Mesendoderm (in vitro differentiated cells): ENCODE measurements at regions not wholly inside any gene's neighbourhood (a gene's known extent, or its start where the extent isn't known, plus 50 kb on each side); places are given as distances from the start of the nearest gene placed in this dataset.

ENCODE experiments used
- DNase-seq: peaks from one replicate; pipeline ENCODE4 v3.0.0; 2013
- H2AK5ac ChIP-seq: 2 replicates; pipeline ENCODE4 v1.6.1; 2013; ENCODE audit warnings: low read length, inconsistent platforms
- H2BK120ac ChIP-seq: 2 replicates; pipeline ENCODE4 v1.6.1; 2013; ENCODE audit warnings: low read depth, mild to moderate bottlenecking, low read length, moderate library complexity, mixed read lengths
- H2BK15ac ChIP-seq: replicated peaks from 2 replicates; pipeline ENCODE4 v1.6.1; 2013; ENCODE audit warnings: low read depth, mild to moderate bottlenecking, moderate library complexity
- H2BK5ac ChIP-seq: 2 replicates; pipeline ENCODE4 v1.6.1; 2013; ENCODE audit warnings: low read length, inconsistent platforms
- H3K18ac ChIP-seq: 2 replicates; pipeline ENCODE4 v1.6.1; 2013; ENCODE audit warnings: mild to moderate bottlenecking, low read length, mixed read lengths
- H3K23ac ChIP-seq: one replicate; pipeline ENCODE4 v1.6.1; 2013; ENCODE audit warnings: low read length
- H3K27ac ChIP-seq: 2 replicates; pipeline ENCODE4 v1.5.1; 2013; ENCODE audit warnings: low read depth, mild to moderate bottlenecking, inconsistent platforms, low read length, moderate library complexity
- H3K27me3 ChIP-seq: 2 replicates; pipeline ENCODE4 v1.6.1; 2013; ENCODE audit warnings: low read length, control low read depth, mild to moderate bottlenecking, inconsistent platforms; ENCODE audit not compliant: insufficient read depth, poor library complexity
- H3K36me3 ChIP-seq: 2 replicates; pipeline ENCODE4 v1.6.1; 2013; ENCODE audit warnings: low read length, inconsistent platforms; ENCODE audit not compliant: control insufficient read depth, insufficient read depth
- H3K4ac ChIP-seq: one replicate; pipeline ENCODE4 v1.6.1; 2013; ENCODE audit warnings: low read depth, mild to moderate bottlenecking, low read length, moderate library complexity
- H3K4me1 ChIP-seq: 2 replicates; pipeline ENCODE4 v1.6.1; 2013; ENCODE audit warnings: low read depth, low read length, inconsistent platforms; ENCODE audit not compliant: control insufficient read depth
- H3K4me2 ChIP-seq: 2 replicates; pipeline ENCODE4 v1.6.1; 2013; ENCODE audit warnings: low read length
- H3K4me3 ChIP-seq: 2 replicates; pipeline ENCODE4 v1.5.1; 2013; ENCODE audit warnings: mild to moderate bottlenecking, low read length
- H3K56ac ChIP-seq: one replicate; pipeline ENCODE4 v1.6.1; 2013; ENCODE audit warnings: low read length
- H3K79me1 ChIP-seq: 2 replicates; pipeline ENCODE4 v1.6.1; 2013; ENCODE audit warnings: low read length, inconsistent platforms
- H3K79me2 ChIP-seq: 2 replicates; pipeline ENCODE4 v1.6.1; 2013; ENCODE audit warnings: mild to moderate bottlenecking, low read length; ENCODE audit not compliant: control insufficient read depth, insufficient read depth
- H3K9ac ChIP-seq: 2 replicates; pipeline ENCODE4 v1.6.1; 2013; ENCODE audit warnings: low read length, inconsistent platforms
- H4K5ac ChIP-seq: one replicate; pipeline ENCODE4 v1.6.1; 2013; ENCODE audit warnings: low read length
- H4K8ac ChIP-seq: one replicate; pipeline ENCODE4 v1.6.1; 2013; ENCODE audit warnings: low read depth, mild to moderate bottlenecking, control low read depth, low read length, moderate library complexity
- WGBS: extraction: QIAGEN DNeasy Blood & Tissue Kit; methylation state at CpG from one replicate; pipeline ENCODE4 v1.1.7; 2013; ENCODE audit warnings: low lambda C conversion rate, missing lambda C conversion rate; ENCODE audit not compliant: insufficient coverage; ENCODE audit errors: extremely low coverage; 5-methylcytosine and 5-hydroxymethylcytosine counted together

GRCh38 chr6:158906926-158907325 lies 87.8 kb upstream of the EZR start:
- H2BK15ac ChIP-seq: no peak overlapping the region
- H3K4me1 ChIP-seq: no peaks in the 10 kb centered on the region
- H3K4me2 ChIP-seq: no peak overlapping the region
- no peak overlapping the region for H2BK5ac ChIP-seq
- H3K79me1 ChIP-seq: no peaks in the 10 kb centered on the region
- WGBS: no CpG with 5 or more reads among the region's 4 CpGs
- H4K8ac ChIP-seq: no peak overlapping the region
- H3K4me3 ChIP-seq: no peak overlapping the region
- no peak overlapping the region for H3K27ac ChIP-seq
- H3K36me3 ChIP-seq: no peaks in the 10 kb centered on the region
- no peaks in the 10 kb centered on the region for H3K27me3 ChIP-seq
- H3K9ac ChIP-seq: no peak overlapping the region
- no peak overlapping the region for H3K4ac ChIP-seq
- H2AK5ac ChIP-seq: no peak overlapping the region
- no peak overlapping the region for H4K5ac ChIP-seq
- H2BK120ac ChIP-seq: no peak overlapping the region
- no peak overlapping the region for H3K18ac ChIP-seq
- DNase-seq: no peak
- H3K23ac ChIP-seq: no peak overlapping the region
- H3K56ac ChIP-seq: no peak overlapping the region
- H3K79me2 ChIP-seq: no peaks in the 10 kb centered on the region

- Histone ChIP-seq H4K5ac (no peak overlapping the region), H2BK5ac (no peak overlapping the region), H3K18ac (no peak overlapping the region), H3K23ac (no peak overlapping the region), H2BK120ac (no peak overlapping the region), H3K27ac (no peak overlapping the region), H3K56ac (no peak overlapping the region), H3K4me3 (no peak overlapping the region), H2BK15ac (no peak overlapping the region), H3K79me2 (no peaks in the 10 kb centered on the region), H2AK5ac (no peak overlapping the region), H3K4me1 (no peaks in the 10 kb centered on the region), H3K4ac (no peak overlapping the region), H3K9ac (no peak overlapping the region), H3K4me2 (no peak overlapping the region), H3K27me3 (no peaks in the 10 kb centered on the region), H3K36me3 (no peaks in the 10 kb centered on the region), H3K79me1 (no peaks in the 10 kb centered on the region), H4K8ac (no peak overlapping the region)
- no CpG with 5 or more reads among the region's 2 CpGs for WGBS
- DNase-seq: no peak
Observed at GRCh38 chr6:158905277-158905676, 86.1 kb upstream of the EZR start.

DNA sequence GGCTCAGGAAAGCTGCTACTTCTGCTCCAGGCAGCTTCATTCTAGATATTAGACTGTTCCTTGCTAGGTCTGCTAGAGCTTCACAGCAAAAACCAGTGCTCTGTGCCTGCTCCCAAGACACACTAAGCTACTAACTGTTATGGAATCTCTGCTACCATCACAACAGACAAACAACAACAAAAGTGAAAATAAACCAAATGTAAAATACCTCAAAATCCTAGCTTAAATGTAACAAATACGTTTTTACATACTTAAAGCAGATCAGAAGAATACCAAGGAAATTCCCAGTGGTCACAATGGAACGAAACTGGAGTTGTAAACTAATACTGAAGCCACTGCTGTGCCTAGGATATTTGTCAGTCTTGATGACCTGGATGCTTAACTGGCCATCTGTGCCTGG lies 84.6 kb upstream of the EZR start:
- Histone ChIP-seq H3K4me3 (no peak overlapping the region), H3K36me3 (no peaks in the 10 kb centered on the region), H4K5ac (no peak overlapping the region), H3K9ac (no peak overlapping the region), H2AK5ac (no peak overlapping the region), H3K4ac (no peak overlapping the region), H3K18ac (no peak overlapping the region), H3K79me2 (no peaks in the 10 kb centered on the region), H2BK15ac (no peak overlapping the region), H4K8ac (no peak overlapping the region), H2BK5ac (no peak overlapping the region), H3K4me2 (no peak overlapping the region), H3K4me1 (no peaks in the 10 kb centered on the region), H3K56ac (no peak overlapping the region), H3K23ac (no peak overlapping the region), H3K27me3 (no peaks in the 10 kb centered on the region), H3K79me1 (no peaks in the 10 kb centered on the region), H3K27ac (no peak overlapping the region), H2BK120ac (no peak overlapping the region)
- no peak for DNase-seq
- no CpG with 5 or more reads among the region's 2 CpGs for WGBS

- Histone ChIP-seq H3K79me1 (no peaks in the 10 kb centered on the region), H4K5ac (no peak overlapping the region), H2BK15ac (no peak overlapping the region), H3K23ac (no peak overlapping the region), H2BK120ac (no peak overlapping the region), H3K79me2 (no peaks in the 10 kb centered on the region), H4K8ac (no peak overlapping the region), H3K4me3 (no peak overlapping the region), H3K27ac (no peak overlapping the region), H2BK5ac (no peak overlapping the region), H3K4me1 (no peaks in the 10 kb centered on the region), H3K4ac (no peak overlapping the region), H3K56ac (no peak overlapping the region), H3K4me2 (no peak overlapping the region), H3K18ac (no peak overlapping the region), H3K9ac (no peak overlapping the region), H3K36me3 (no peaks in the 10 kb centered on the region), H2AK5ac (no peak overlapping the region), H3K27me3 (no peaks in the 10 kb centered on the region)
- DNase-seq: no peak
- WGBS: no CpG with 5 or more reads among the region's 4 CpGs
Observed at GRCh38 chr6:158900663-158901312, 81.6 kb upstream of the EZR start.

- H2BK5ac ChIP-seq: no peak overlapping the region
- H3K56ac ChIP-seq: no peak overlapping the region
- H3K79me1 ChIP-seq: no peaks in the 10 kb centered on the region
- H3K36me3 ChIP-seq: no peaks in the 10 kb centered on the region
- no peak overlapping the region for H2AK5ac ChIP-seq
- no peak overlapping the region for H4K5ac ChIP-seq
- H3K4me2 ChIP-seq: no peak overlapping the region
- no peaks in the 10 kb centered on the region for H3K27me3 ChIP-seq
- no peak for DNase-seq
- no CpG with 5 or more reads among the region's 4 CpGs for WGBS
- no peak overlapping the region for H3K4ac ChIP-seq
- H3K4me1 ChIP-seq: no peaks in the 10 kb centered on the region
- H3K79me2 ChIP-seq: no peaks in the 10 kb centered on the region
- H2BK15ac ChIP-seq: no peak overlapping the region
- H3K4me3 ChIP-seq: no peak overlapping the region
- no peak overlapping the region for H3K9ac ChIP-seq
- no peak overlapping the region for H2BK120ac ChIP-seq
- no peak overlapping the region for H3K27ac ChIP-seq
- H4K8ac ChIP-seq: no peak overlapping the region
- no peak overlapping the region for H3K23ac ChIP-seq
- peak overlapping the region; percentile 61 for H3K18ac ChIP-seq
Observed at GRCh38 chr6:158897236-158897635, 78.1 kb upstream of the EZR start.

DNA sequence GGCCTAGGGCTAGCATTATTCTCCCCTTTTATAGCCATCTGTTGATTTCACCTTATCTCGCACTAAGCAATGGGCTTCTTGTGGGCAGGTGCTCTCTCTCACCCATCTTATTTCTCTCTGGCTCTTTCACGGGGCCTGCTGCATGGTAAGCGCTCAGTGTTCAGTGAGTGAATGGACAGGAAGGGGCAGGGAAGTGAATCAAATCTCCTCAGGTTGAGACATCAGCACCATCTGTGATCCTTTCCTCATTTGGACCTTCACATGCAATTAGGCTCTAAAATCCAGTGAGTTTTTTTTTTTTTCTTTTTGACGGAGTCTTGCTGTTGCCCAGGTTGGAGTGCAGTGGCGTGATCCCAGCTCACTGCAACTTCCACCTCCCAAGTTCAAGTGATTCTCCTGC lies 76.5 kb upstream of the EZR start:
- no CpG with 5 or more reads among the region's 5 CpGs for WGBS
- no peak overlapping the region for H4K5ac ChIP-seq

More for the DNA sequence above, 76.5 kb upstream of the EZR start:
- no peak overlapping the region for H3K4ac ChIP-seq
- H3K4me3 ChIP-seq: no peak overlapping the region
- no peaks in the 10 kb centered on the region for H3K36me3 ChIP-seq
- no peak for DNase-seq
- no peak overlapping the region for H3K18ac ChIP-seq
- H3K4me2 ChIP-seq: no peak overlapping the region
- H2BK15ac ChIP-seq: no peak overlapping the region
- H3K9ac ChIP-seq: no peak overlapping the region
- H3K23ac ChIP-seq: no peak overlapping the region
- no peak overlapping the region for H3K27ac ChIP-seq
- H3K79me1 ChIP-seq: no peaks in the 10 kb centered on the region
- H3K4me1 ChIP-seq: no peaks in the 10 kb centered on the region
- no peak overlapping the region for H2BK120ac ChIP-seq
- no peaks in the 10 kb centered on the region for H3K27me3 ChIP-seq
- H4K8ac ChIP-seq: no peak overlapping the region
- no peak overlapping the region for H3K56ac ChIP-seq
- no peak overlapping the region for H2BK5ac ChIP-seq
- H3K79me2 ChIP-seq: no peaks in the 10 kb centered on the region
- H2AK5ac ChIP-seq: no peak overlapping the region
